Mesenchymal stem cell (in vitro differentiated cells and primary cell): ENCODE measurements at regions not wholly inside any gene's neighbourhood (a gene's known extent, or its start where the extent isn't known, plus 50 kb on each side); places are given as distances from the start of the nearest gene placed in this dataset.

Experiments
- DNase-seq: peaks from one replicate; pipeline ENCODE4 v3.0.0-alpha.2; 2013
- H2AFZ ChIP-seq: one replicate; pipeline ENCODE4 v1.6.1; 2013; ENCODE audit warnings: low read depth, mild to moderate bottlenecking, control low read depth, inconsistent platforms, low read length, moderate library complexity
- H2AK5ac ChIP-seq: 2 replicates; pipeline ENCODE4 v1.6.1; 2013; ENCODE audit warnings: low read length, moderate library complexity, mild to moderate bottlenecking, inconsistent platforms; ENCODE audit not compliant: severe bottlenecking
- H2BK120ac ChIP-seq: one replicate; pipeline ENCODE4 v1.6.1; 2013; ENCODE audit warnings: low read depth, mild to moderate bottlenecking, inconsistent platforms, low read length, moderate library complexity
- H2BK12ac ChIP-seq, 2 experiments: one replicate each; pipeline ENCODE4 v1.6.1; 2013; ENCODE audit warnings: inconsistent platforms in 2 of 2, low read length in 2 of 2, mild to moderate bottlenecking in 2 of 2, moderate library complexity in 2 of 2, control low read depth in 1 of 2
- H2BK15ac ChIP-seq: one replicate; pipeline ENCODE4 v1.6.1; 2013; ENCODE audit warnings: mild to moderate bottlenecking, low read depth, inconsistent platforms; ENCODE audit not compliant: poor library complexity, severe bottlenecking
- H2BK5ac ChIP-seq: 2 replicates; pipeline ENCODE4 v1.6.1; 2013; ENCODE audit warnings: low read depth, mild to moderate bottlenecking, low read length, control low read depth, inconsistent platforms; ENCODE audit not compliant: poor library complexity, severe bottlenecking
- H3K14ac ChIP-seq, 2 experiments: one replicate each; pipeline ENCODE4 v1.6.1; 2013; ENCODE audit warnings: inconsistent platforms in 2 of 2, low read length in 2 of 2, control low read depth in 1 of 2, mild to moderate bottlenecking in 1 of 2, moderate library complexity in 1 of 2
- H3K18ac ChIP-seq, 2 experiments: one replicate each; pipeline ENCODE4 v1.6.1; 2013; ENCODE audit warnings: inconsistent platforms in 2 of 2, low read length in 2 of 2, control low read depth in 1 of 2, low read depth in 1 of 2, mild to moderate bottlenecking in 1 of 2
- H3K23ac ChIP-seq, 2 experiments: one replicate each; pipeline ENCODE4 v1.6.1; 2013; ENCODE audit warnings: inconsistent platforms in 2 of 2, low read length in 2 of 2, mild to moderate bottlenecking in 2 of 2, moderate library complexity in 2 of 2, control low read depth in 1 of 2
- H3K27ac ChIP-seq: 2 replicates; pipeline ENCODE4 v1.5.1; 2013; ENCODE audit warnings: mild to moderate bottlenecking, moderate library complexity, low read length, control low read depth, inconsistent platforms; ENCODE audit not compliant: poor library complexity, severe bottlenecking
- H3K27me3 ChIP-seq, 2 experiments: 2 replicates each; pipeline versions ENCODE4 v1.6.1 to v1.7.0; 2013; ENCODE audit warnings: low read length in 2 of 2, mild to moderate bottlenecking in 2 of 2, moderate library complexity in 2 of 2, control low read depth in 1 of 2, inconsistent platforms in 1 of 2; ENCODE audit not compliant: control insufficient read depth in 1 of 2, insufficient read depth in 1 of 2
- H3K36me3 ChIP-seq, 2 experiments: 2 replicates each; pipeline versions ENCODE4 v1.6.1 to v1.7.0; 2013; ENCODE audit warnings: low read length in 2 of 2, control low read depth in 1 of 2, inconsistent platforms in 1 of 2, low read depth in 1 of 2, mild to moderate bottlenecking in 1 of 2; ENCODE audit not compliant: insufficient read depth in 2 of 2, control insufficient read depth in 1 of 2
- H3K4ac ChIP-seq, 2 experiments: one replicate each; pipeline ENCODE4 v1.6.1; 2013; ENCODE audit warnings: inconsistent platforms in 2 of 2, low read length in 2 of 2, mild to moderate bottlenecking in 2 of 2, moderate library complexity in 2 of 2, control low read depth in 1 of 2, low read depth in 1 of 2
- H3K4me1 ChIP-seq: 2 replicates; pipeline ENCODE4 v1.6.1; 2013; ENCODE audit warnings: low read depth, low read length, control low read depth; ENCODE audit not compliant: control insufficient read depth, insufficient read depth
- H3K4me2 ChIP-seq: 2 replicates; pipeline ENCODE4 v1.6.1; 2013; ENCODE audit warnings: low read length, mild to moderate bottlenecking, inconsistent platforms; ENCODE audit not compliant: poor library complexity, severe bottlenecking
- H3K4me3 ChIP-seq, 2 experiments: 2 replicates each; pipeline versions ENCODE4 v1.5.1 to v1.7.0; 2013; ENCODE audit warnings: low read length in 2 of 2, mild to moderate bottlenecking in 2 of 2, control low read depth in 1 of 2, low read depth in 1 of 2; ENCODE audit not compliant: insufficient read depth in 1 of 2
- H3K79me1 ChIP-seq: replicated peaks from 2 replicates; pipeline ENCODE4 v1.6.1; 2013; ENCODE audit warnings: mild to moderate bottlenecking, control low read depth, low read length, inconsistent platforms; ENCODE audit not compliant: poor library complexity, severe bottlenecking
- H3K9ac ChIP-seq: 2 replicates; pipeline ENCODE4 v1.7.0; 2013; ENCODE audit warnings: mild to moderate bottlenecking, low read length, moderate library complexity
- H3K9me3 ChIP-seq: 2 replicates; pipeline ENCODE4 v1.7.0; 2013; ENCODE audit warnings: mild to moderate bottlenecking, low read length; ENCODE audit not compliant: control insufficient read depth
- H4K8ac ChIP-seq: one replicate; pipeline ENCODE4 v1.6.1; 2013; ENCODE audit warnings: inconsistent platforms, mild to moderate bottlenecking, low read length, moderate library complexity
- H4K91ac ChIP-seq: one replicate; pipeline ENCODE4 v1.6.1; 2013; ENCODE audit warnings: mild to moderate bottlenecking, low read length, inconsistent platforms
- WGBS: methylation state at CpG from one replicate; pipeline ENCODE4 v1.1.7; 2013; ENCODE audit warnings: mixed read lengths; 5-methylcytosine and 5-hydroxymethylcytosine counted together

- Histone ChIP-seq H3K4me3 (no peak overlapping the region), H3K4me1 (no peaks in the 10 kb centered on the region), H4K91ac (no peak overlapping the region), H2BK12ac (no peak overlapping the region), H3K9ac (no peak overlapping the region), H3K18ac (no peak overlapping the region), H2BK5ac (no peak overlapping the region), H3K4me2 (no peak overlapping the region), H2AFZ (no peak overlapping the region), H3K9me3 (peaks cover 6% of the 10 kb centered on the region), H2AK5ac (no peak overlapping the region), H3K27ac (no peak overlapping the region), H3K36me3 (no peaks in the 10 kb centered on the region), H3K14ac (no peak overlapping the region), H3K27me3 (peaks cover 0 to 34% of the 10 kb centered on the region in 2 experiments), H2BK15ac (no peak overlapping the region), H2BK120ac (no peak overlapping the region), H3K23ac (no peak overlapping the region), H3K79me1 (no peaks in the 10 kb centered on the region), H4K8ac (no peak overlapping the region), H3K4ac (no peak overlapping the region)
- 86% methylated on average over 6 of the region's 6 CpGs for WGBS
- DNase-seq = no peak
Measured at GRCh38 chr22:47327241-47327640, 564.8 kb downstream of the TBC1D22A start.

GRCh38 chr22:47325249-47325648 is 562.8 kb downstream of the TBC1D22A start:
- peaks cover 0 to 32% of the 10 kb centered on the region in 2 experiments for H3K27me3 ChIP-seq
- H2BK12ac ChIP-seq = no peak overlapping the region
- H2BK15ac ChIP-seq = no peak overlapping the region
- no peak overlapping the region for H3K14ac ChIP-seq
- no peaks in the 10 kb centered on the region for H3K36me3 ChIP-seq
- H3K4me3 ChIP-seq = no peak overlapping the region
- H3K9me3 ChIP-seq = peaks cover 20% of the 10 kb centered on the region
- H4K91ac ChIP-seq = no peak overlapping the region
- H3K9ac ChIP-seq = no peak overlapping the region
- no peak overlapping the region for H3K27ac ChIP-seq
- H3K79me1 ChIP-seq = no peaks in the 10 kb centered on the region
- no peak for DNase-seq
- no peak overlapping the region for H2AK5ac ChIP-seq
- H3K4me2 ChIP-seq = no peak overlapping the region
- no peak overlapping the region for H4K8ac ChIP-seq
- no peaks in the 10 kb centered on the region for H3K4me1 ChIP-seq
- H3K23ac ChIP-seq = no peak overlapping the region
- no peak overlapping the region for H3K18ac ChIP-seq
- no peak overlapping the region for H2BK5ac ChIP-seq
- WGBS = 54% methylated on average over 3 of the region's 3 CpGs
- no peak overlapping the region for H3K4ac ChIP-seq
- H2AFZ ChIP-seq = no peak overlapping the region
- H2BK120ac ChIP-seq = no peak overlapping the region

- Histone ChIP-seq H2AK5ac (no peak overlapping the region), H3K4ac (no peak overlapping the region), H2AFZ (no peak overlapping the region), H3K27me3 (peaks cover 0 to 32% of the 10 kb centered on the region in 2 experiments), H3K79me1 (no peaks in the 10 kb centered on the region), H2BK12ac (no peak overlapping the region), H3K14ac (no peak overlapping the region), H2BK5ac (no peak overlapping the region), H2BK15ac (no peak overlapping the region), H4K91ac (no peak overlapping the region), H3K36me3 (no peaks in the 10 kb centered on the region), H3K18ac (no peak overlapping the region), H3K4me2 (no peak overlapping the region), H3K9me3 (peaks cover 26% of the 10 kb centered on the region), H3K9ac (no peak overlapping the region), H4K8ac (no peak overlapping the region), H3K4me3 (no peak overlapping the region), H3K23ac (no peak overlapping the region), H2BK120ac (no peak overlapping the region), H3K27ac (no peak overlapping the region), H3K4me1 (no peaks in the 10 kb centered on the region)
- 63% methylated on average over 10 of the region's 10 CpGs for WGBS
- no peak for DNase-seq
Measured at GRCh38 chr22:47324435-47324990, 562.1 kb downstream of the TBC1D22A start.

GRCh38 chr22:47323518-47323917 is 561.1 kb downstream of the TBC1D22A start:
- Histone ChIP-seq H3K9me3 (peaks cover 26% of the 10 kb centered on the region), H3K18ac (no peak overlapping the region), H3K4me1 (no peaks in the 10 kb centered on the region), H3K27me3 (peaks cover 0 to 32% of the 10 kb centered on the region in 2 experiments), H3K14ac (no peak overlapping the region), H2BK120ac (no peak overlapping the region), H3K79me1 (no peaks in the 10 kb centered on the region), H3K27ac (no peak overlapping the region), H3K4me2 (no peak overlapping the region), H3K36me3 (no peaks in the 10 kb centered on the region), H4K91ac (no peak overlapping the region), H2BK15ac (no peak overlapping the region), H3K4me3 (no peak overlapping the region), H3K4ac (no peak overlapping the region), H3K9ac (no peak overlapping the region), H4K8ac (no peak overlapping the region), H3K23ac (no peak overlapping the region), H2AK5ac (no peak overlapping the region), H2BK5ac (no peak overlapping the region), H2AFZ (no peak overlapping the region), H2BK12ac (no peak overlapping the region)
- DNase-seq = no peak
- 87% methylated on average over 6 of the region's 6 CpGs for WGBS
